Breast epithelium (tissue), 4 donors: ENCODE measurements at regions not wholly inside any gene's neighbourhood (a gene's known extent, or its start where the extent isn't known, plus 50 kb on each side); places are given as distances from the start of the nearest gene placed in this dataset.

Experiments
- DNase-seq, 2 donors: peaks; one replicate each; pipeline ENCODE4 v3.0.0-alpha.2; 2019; ENCODE audit warnings: low spot score in 2 of 2
- H3K27ac ChIP-seq, 2 donors: fragments of 200-600 bp; sonication (generic) in 1 of 2; one replicate each; pipeline ENCODE4 v1.5.1; 2016 to 2019; ENCODE audit warnings: mild to moderate bottlenecking in 1 of 2
- H3K27me3 ChIP-seq, 2 donors: fragments of 200-600 bp; sonication (generic) in 1 of 2; one replicate each; pipeline versions ENCODE4 v1.5.1 to v1.6.0; 2017 to 2019; ENCODE audit warnings: control low read depth in 1 of 2, mild to moderate bottlenecking in 1 of 2
- H3K36me3 ChIP-seq: fragments of 200-600 bp; one replicate; pipeline ENCODE4 v1.5.1; 2019
- H3K4me1 ChIP-seq, 2 donors: fragments of 200-600 bp; sonication (generic); one replicate each; pipeline ENCODE4 v1.5.1; 2016 to 2019; ENCODE audit warnings: control low read depth in 1 of 2
- H3K4me3 ChIP-seq, 3 donors: fragments of 200-600 bp; sonication (generic); 1 replicate in 2 of 3; 2 replicates in 1 of 3; pipeline ENCODE4 v1.5.1; 2016 to 2019; ENCODE audit warnings: mild to moderate bottlenecking in 3 of 3, moderate library complexity in 2 of 3
- H3K9me3 ChIP-seq, 2 donors: fragments of 200-600 bp; sonication (generic) in 1 of 2; one replicate each; pipeline ENCODE4 v1.5.1; 2016 to 2019; ENCODE audit warnings: control low read depth in 1 of 2
- CTCF ChIP-seq, 3 donors: fragments of 450-650 bp; IDR thresholded peaks; one replicate each; pipeline ENCODE4 v1.5.1; 2016 to 2017; ENCODE audit warnings: antibody characterized with exemption in 3 of 3, mild to moderate bottlenecking in 3 of 3, moderate library complexity in 3 of 3
- POLR2A ChIP-seq: fragments of 450-650 bp; IDR thresholded peaks from one replicate; pipeline ENCODE4 v1.6.1; 2016; ENCODE audit warnings: antibody characterized with exemption, mild to moderate bottlenecking, moderate library complexity
- POLR2AphosphoS5 ChIP-seq, 3 donors: sonication (generic); formaldehyde crosslinking; IDR thresholded peaks; one replicate each; pipeline ENCODE4 v1.6.1; 2017; ENCODE audit warnings: antibody characterized with exemption in 3 of 3
- intact Hi-C: fragments of 100-400 bp; cut with DNase I; formaldehyde crosslinking; loops from one replicate; pipeline ENCODE4 v1.15.1; 2023; ENCODE audit warnings: low total_unique reads

- Histone ChIP-seq H3K36me3 (no peaks in the 10 kb centered on the region), H3K4me3 (no peak overlapping the region), H3K9me3 (no peaks in the 10 kb centered on the region), H3K4me1 (no peaks in the 10 kb centered on the region), H3K27ac (no peak overlapping the region), H3K27me3 (no peaks in the 10 kb centered on the region)
- TF ChIP-seq CTCF (IDR thresholded peaks at IDR 0.05) (no peak), POLR2AphosphoS5 (IDR thresholded peaks at IDR 0.05) (no peak), POLR2A (no peak)
- intact Hi-C loops, result no loop called here
- DNase-seq, result no peak
Measured at GRCh38 chr20:11457488-11457887, 460.2 kb upstream of the BTBD3 start.

- Histone ChIP-seq H3K9me3 (no peaks in the 10 kb centered on the region), H3K27ac (no peak overlapping the region), H3K36me3 (no peaks in the 10 kb centered on the region), H3K4me1 (no peaks in the 10 kb centered on the region), H3K4me3 (no peak overlapping the region), H3K27me3 (no peaks in the 10 kb centered on the region)
- no peak for DNase-seq
- TF ChIP-seq POLR2AphosphoS5 (IDR thresholded peaks at IDR 0.05) (no peak), CTCF (IDR thresholded peaks at IDR 0.05) (no peak), POLR2A (no peak)
- intact Hi-C loops, result no loop called here
Measured at GRCh38 chr20:11459090-11459890, 458.4 kb upstream of the BTBD3 start.

GRCh38 chr20:11467436-11467835 lies 450.3 kb upstream of the BTBD3 start:
- TF ChIP-seq POLR2AphosphoS5 (IDR thresholded peaks at IDR 0.05), result no peak

GRCh38 chr20:11468880-11469279 lies 448.8 kb upstream of the BTBD3 start:
- no peak overlapping the region for H3K4me3 ChIP-seq
- no peak for DNase-seq
- H3K27me3 ChIP-seq, result no peaks in the 10 kb centered on the region
- TF ChIP-seq POLR2A (no peak), CTCF (IDR thresholded peaks at IDR 0.05) (no peak), POLR2AphosphoS5 (IDR thresholded peaks at IDR 0.05) (no peak)
- intact Hi-C loops, result no loop called here
- no peaks in the 10 kb centered on the region for H3K4me1 ChIP-seq
- no peaks in the 10 kb centered on the region for H3K36me3 ChIP-seq
- no peak overlapping the region for H3K27ac ChIP-seq
- no peaks in the 10 kb centered on the region for H3K9me3 ChIP-seq

More at GRCh38 chr20:11467436-11467835, 450.3 kb upstream of the BTBD3 start:
- H3K27me3 ChIP-seq, result no peaks in the 10 kb centered on the region
- H3K9me3 ChIP-seq, result no peaks in the 10 kb centered on the region
- no peak for DNase-seq
- intact Hi-C loops, result no loop called here
- H3K27ac ChIP-seq, result no peak overlapping the region
- H3K4me3 ChIP-seq, result no peak overlapping the region
- no peaks in the 10 kb centered on the region for H3K36me3 ChIP-seq
- H3K4me1 ChIP-seq, result no peaks in the 10 kb centered on the region

GRCh38 chr20:11469795-11470435 lies 447.8 kb upstream of the BTBD3 start:
- TF ChIP-seq POLR2A (no peak), CTCF (IDR thresholded peaks at IDR 0.05) (no peak), POLR2AphosphoS5 (IDR thresholded peaks at IDR 0.05) (no peak)
- DNase-seq, result no peak
- Histone ChIP-seq H3K27me3 (no peaks in the 10 kb centered on the region), H3K27ac (no peak overlapping the region), H3K9me3 (no peaks in the 10 kb centered on the region), H3K4me3 (no peak overlapping the region), H3K4me1 (no peaks in the 10 kb centered on the region), H3K36me3 (no peaks in the 10 kb centered on the region)
- intact Hi-C loops, result no loop called here
